ENCODE measurements at regions not wholly inside any gene's neighbourhood (a gene's known extent, or its start where the extent isn't known, plus 50 kb on each side); places are given as distances from the start of the nearest gene placed in this dataset.

GRCh38 chr2:120785228-120785966 is 49.7 kb downstream of the GLI2 start:
- DNase-seq, result no peak

GRCh38 chr2:120786038-120786960 is 50.6 kb downstream of the GLI2 start:
- no peak for DNase-seq

- DNase-seq, result no peak
Measured at GRCh38 chr2:120787111-120787821, 51.6 kb downstream of the GLI2 start.

- DNase-seq, result no peak
Measured at GRCh38 chr2:120787822-120788700, 52.4 kb downstream of the GLI2 start.

- DNase-seq, result no peak
Measured at GRCh38 chr2:120791243-120791961, 55.7 kb downstream of the GLI2 start.

GRCh38 chr2:120791962-120792297 is 56.3 kb downstream of the GLI2 start:
- DNase-seq, result no peak

GRCh38 chr2:120793682-120794403 is 58.2 kb downstream of the GLI2 start:
- DNase-seq, result no peak

- DNase-seq, result no peak
Measured at GRCh38 chr2:120794716-120795115, 59.0 kb downstream of the GLI2 start.

GRCh38 chr2:120796094-120796493 is 60.4 kb downstream of the GLI2 start:
- no peak for DNase-seq

- DNase-seq, result no peak
Measured at GRCh38 chr2:120797421-120798221, 62.0 kb downstream of the GLI2 start.

- DNase-seq, result no peak
Measured at GRCh38 chr2:120798567-120799247, 63.0 kb downstream of the GLI2 start.

- DNase-seq, result no peak
Measured at GRCh38 chr2:120802158-120802557, 66.5 kb downstream of the GLI2 start.

GRCh38 chr2:120802867-120803484 is 67.3 kb downstream of the GLI2 start:
- DNase-seq, result no peak

- no peak for DNase-seq
Measured at GRCh38 chr2:120803764-120804335, 68.2 kb downstream of the GLI2 start.

GRCh38 chr2:120804459-120804858 is 68.8 kb downstream of the GLI2 start:
- DNase-seq, result peak; percentile 52

- no peak for DNase-seq
Measured at GRCh38 chr2:120805011-120805410, 69.3 kb downstream of the GLI2 start.

GRCh38 chr2:120805602-120806001 is 69.9 kb downstream of the GLI2 start:
- DNase-seq, result no peak

GRCh38 chr2:120807751-120808150 is 72.1 kb downstream of the GLI2 start:
- no peak for DNase-seq

- no peak for DNase-seq
Measured at GRCh38 chr2:120809151-120809550, 73.5 kb downstream of the GLI2 start.
